Femur (tissue), 1 donor: ENCODE measurements at regions not wholly inside any gene's neighbourhood (a gene's known extent, or its start where the extent isn't known, plus 50 kb on each side); places are given as distances from the start of the nearest gene placed in this dataset.
"Not testable (repeated sequence)": the region's sequence is repeated elsewhere in the genome, so short reads cannot be mapped to it uniquely, and the experiment has no call there.

Experiments used
- DNase-seq: peaks from one replicate; pipeline ENCODE4 v3.0.0-alpha.2; 2017

DNA sequence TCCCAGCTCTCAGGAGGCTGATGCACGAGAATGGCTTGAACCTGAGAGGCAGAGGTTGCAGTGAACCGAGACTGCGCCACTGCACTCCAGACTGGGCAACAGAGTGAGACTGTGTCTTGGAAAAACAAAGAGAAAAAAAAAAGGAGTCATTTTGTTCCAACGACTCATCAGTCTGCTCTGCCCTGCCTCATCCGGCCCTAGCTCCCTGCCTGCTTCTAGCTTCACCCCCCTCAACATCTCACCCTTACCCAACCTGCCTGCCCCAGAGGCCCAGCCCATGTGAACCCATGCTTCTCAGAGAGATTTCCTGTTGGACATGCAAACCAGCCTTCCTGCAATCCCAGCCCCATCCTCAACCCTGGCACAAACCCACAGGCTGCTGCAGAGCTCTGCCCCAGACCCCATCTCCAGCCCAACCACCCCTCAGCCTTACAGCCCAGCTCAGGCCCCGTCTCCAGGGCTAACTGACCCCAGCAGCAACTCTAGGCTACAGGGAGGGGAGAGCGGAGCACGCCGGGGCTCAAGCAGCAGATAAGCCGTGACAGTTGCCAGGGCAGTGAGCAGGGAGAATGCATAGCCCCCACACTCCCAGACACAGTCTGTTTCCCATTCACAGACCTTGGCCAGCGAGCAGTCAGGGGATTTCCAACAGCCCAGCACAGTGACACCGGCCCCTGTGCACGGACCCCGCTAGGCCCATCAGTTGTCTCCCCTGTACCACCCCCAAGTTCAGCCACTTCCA lies 86.0 kb upstream of the KCTD7 start:
- no peak for DNase-seq

DNA sequence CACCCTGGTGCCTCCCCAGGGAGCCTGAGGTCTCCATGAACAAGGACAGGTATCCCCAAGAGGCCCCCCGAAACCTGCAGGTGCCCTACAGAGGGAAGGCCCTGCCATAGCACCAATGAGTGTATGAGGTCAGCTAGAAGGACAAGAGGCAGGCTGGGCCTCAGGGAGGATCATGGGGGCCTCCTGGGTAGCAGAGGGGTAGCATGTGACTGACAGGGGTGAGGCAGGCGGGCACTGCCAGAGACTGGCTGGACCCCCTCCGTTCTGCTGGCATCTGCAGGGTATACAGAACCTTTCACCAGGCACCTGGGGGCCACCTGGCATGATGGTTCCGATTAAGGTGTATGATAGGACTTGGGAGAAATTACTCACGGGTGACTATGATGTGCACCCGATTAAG lies 79.2 kb upstream of the KCTD7 start:
- no peak for DNase-seq

DNA sequence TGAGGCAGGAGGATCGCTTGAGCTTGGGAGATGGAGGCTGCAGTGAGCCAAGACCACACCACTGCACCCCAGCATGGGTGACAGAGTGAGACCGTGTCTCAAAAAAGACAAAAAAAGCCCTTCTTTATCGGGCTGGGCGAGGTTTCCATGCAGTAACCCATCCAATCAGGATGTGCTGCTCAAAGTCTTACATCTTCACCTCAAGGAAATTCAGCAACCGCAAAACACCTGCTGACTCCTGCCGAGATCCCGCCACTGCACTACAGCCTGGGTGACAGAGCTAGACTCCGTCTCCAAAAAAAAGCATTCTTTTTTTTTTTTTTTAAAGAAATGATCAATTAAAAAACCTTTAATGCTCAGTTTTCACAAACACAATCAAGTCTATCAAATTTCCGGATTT lies 75.7 kb upstream of the KCTD7 start:
- DNase-seq: no peak

DNA sequence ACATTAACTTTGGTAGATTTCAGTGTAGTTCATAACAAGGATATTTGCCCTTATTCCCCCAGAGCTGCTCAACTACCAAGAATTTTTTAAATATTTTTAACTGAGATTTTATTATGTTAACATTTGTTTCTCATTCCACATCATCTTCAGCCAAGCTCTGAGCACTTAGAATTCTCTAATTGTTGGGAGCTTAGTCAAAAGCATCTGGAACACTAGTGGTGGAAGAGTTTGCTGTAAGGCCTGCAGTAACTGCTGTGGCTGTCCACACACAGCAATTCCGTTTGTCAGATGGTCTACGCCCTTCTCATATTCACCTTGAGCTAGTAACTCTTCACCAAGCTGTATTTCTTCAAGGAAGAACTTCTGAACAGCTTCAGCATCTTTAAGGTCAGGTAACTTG lies 75.0 kb upstream of the KCTD7 start:
- not testable (repeated sequence) for DNase-seq

DNA sequence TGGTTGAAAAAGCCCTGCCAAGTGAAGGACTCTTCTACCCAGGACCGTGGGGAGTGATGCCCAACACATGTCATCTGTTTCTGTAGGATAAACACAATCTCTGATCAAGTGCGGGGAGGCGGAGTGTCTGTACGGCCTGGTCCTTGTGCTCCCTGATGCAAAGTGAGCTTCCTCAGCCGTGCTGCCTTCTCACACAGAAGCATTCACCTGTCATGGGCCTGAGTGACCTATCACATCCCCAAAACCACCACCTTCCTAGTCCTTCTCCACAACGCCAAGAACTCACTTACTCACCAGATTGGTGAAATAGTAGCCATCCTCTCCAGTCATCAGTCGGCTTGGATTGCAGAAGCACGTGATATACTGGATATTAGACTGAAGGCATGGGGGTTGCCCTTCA lies 74.4 kb upstream of the KCTD7 start:
- DNase-seq: not testable (repeated sequence)

DNA sequence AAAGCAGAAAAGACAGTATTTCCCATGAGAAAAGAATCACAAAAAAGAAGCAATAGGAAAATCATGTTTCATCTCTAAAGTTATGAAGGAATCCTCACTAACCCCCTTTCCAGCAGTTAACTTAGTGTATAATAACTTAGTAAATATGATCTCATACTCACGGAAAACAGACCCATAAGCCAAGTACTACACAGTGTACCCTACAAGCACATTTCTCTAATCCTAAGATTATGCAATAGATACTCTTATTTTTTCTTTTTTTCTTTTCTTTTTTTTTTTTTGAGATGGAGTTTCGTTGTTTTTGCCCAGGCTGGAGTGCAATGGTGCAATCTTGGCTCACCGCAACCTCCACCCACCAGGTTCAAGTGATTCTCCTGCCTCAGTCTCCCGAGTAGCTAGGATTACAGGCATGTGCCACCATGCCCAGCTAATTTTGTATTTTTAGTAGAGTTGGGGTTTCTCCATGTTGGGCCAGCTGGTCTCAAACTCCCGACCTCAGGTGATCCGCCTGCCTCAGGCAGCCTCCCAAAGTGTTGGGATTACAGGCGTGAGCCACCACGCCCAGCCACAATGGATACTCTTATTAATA lies 73.7 kb upstream of the KCTD7 start:
- not testable (repeated sequence) for DNase-seq

DNA sequence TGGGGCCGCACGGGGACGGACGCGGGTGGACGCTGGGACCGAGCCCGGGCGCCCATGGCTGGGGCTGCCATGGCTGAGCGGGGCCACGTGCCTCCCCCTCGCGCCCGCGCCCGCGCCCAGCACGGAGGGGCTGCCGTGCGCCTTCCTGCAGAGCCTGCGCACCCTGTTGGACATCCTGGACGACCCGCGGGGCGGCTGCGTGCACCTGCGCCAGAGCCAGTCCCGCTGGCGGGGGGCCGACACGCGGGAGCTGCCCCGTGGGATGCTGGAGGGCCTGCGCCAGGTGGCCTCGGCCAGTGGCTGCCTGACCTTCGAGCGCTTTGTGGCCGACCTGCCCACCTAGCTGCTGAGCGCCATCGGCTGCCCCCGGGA lies 72.5 kb upstream of the KCTD7 start:
- DNase-seq: no peak

DNA sequence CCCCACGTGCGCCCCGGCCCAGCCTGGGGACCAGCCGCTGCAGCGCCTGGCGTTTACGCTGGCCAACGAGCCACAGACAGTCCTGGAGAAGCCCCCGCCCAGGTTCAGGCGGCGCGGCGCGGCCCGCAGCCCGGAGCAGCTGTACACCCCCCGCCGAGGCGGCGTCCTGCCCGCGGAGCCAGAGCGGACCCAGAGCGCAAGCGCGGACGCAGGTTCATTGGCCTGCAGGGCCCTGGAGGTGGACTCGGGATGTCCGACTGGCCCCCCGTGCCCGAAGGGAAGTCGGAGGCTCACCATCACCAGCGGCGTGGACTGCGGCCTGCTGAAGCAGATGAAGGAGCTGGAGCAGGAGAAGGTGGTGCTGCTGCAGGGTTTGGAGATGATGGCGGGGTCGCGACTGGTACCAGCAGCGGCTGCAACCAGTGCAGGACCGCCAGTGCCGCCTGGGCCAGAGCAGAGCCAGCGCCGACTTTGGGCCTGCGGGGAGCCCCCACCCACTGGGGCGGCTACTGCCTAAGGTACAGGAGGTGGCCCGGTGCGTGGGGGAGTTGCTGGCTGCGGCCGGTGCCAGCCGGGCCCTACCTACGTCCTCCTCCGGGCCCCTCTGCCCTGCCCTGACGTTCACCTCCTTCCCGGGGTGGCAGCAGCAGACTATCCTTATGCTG lies 72.0 kb upstream of the KCTD7 start:
- DNase-seq: no peak

DNA sequence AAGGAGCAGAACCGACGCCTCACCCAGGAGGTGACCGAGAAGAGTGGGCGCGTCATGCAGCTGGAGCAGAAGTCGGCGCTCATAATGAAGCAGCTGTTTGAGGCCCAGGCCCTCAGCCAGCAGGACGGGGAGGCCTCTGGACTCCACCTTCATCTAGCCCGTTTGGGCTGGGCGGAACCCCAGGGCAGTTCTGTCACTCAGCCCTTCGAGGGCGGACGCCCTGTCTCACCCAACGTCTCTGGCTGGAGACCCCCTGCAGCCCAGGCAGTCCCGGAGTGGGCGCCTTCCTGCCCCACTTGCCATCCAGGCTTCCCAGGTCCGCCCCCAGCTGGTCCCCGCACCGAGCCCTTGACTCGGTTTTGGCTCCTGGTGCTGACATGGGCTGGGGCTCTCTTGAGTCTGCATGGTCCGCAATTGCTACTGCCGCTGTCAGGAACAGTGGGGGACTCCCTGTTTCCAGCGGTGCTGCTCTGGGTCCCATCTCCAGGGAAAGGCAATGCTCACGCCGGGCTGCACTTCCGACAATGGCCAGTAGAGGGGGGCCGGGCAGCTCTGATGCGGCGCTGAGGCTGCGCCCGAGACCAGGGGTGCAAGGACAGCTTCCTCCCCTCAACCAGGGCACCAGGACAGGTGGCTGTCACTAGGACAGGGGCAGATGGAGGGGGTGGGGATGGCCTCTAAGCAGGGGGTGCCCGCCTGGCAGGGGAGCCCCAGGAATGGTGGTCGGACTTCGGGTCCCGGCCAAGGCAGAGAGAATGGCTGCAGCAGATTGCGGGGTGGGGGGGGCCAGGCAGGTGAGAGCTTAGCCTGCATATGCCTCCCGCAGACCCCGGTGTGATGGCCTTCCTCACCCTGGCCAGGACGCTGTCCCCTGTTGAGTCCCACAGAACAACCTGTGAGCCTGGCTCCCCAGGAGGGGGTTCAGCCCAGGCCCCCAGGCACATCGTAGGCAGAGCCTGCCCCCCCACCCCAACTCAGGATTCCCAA lies 71.2 kb upstream of the KCTD7 start:
- peak; percentile 77 for DNase-seq

DNA sequence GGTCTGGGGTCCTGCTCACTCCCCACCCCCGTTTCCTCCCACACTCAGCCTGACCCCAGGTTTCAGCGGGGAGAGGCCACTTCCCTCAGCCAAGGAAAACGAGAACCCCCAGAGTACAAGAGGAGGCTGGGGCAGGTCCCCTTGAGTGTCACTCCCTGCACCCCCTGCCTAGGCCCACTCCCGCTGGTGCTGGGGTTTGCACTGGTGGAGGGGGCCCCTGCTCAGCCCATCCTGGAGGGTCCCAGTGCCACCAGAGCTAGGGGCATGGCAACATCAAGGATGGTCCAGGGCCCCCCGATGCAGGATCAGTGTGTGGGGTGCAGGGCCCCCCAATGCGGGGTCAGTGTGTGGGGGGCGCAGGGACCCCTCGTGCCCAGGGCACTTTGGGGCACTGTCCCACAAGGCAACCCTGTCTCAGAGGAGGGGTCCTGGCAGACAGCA lies 70.5 kb upstream of the KCTD7 start:
- DNase-seq: no peak

DNA sequence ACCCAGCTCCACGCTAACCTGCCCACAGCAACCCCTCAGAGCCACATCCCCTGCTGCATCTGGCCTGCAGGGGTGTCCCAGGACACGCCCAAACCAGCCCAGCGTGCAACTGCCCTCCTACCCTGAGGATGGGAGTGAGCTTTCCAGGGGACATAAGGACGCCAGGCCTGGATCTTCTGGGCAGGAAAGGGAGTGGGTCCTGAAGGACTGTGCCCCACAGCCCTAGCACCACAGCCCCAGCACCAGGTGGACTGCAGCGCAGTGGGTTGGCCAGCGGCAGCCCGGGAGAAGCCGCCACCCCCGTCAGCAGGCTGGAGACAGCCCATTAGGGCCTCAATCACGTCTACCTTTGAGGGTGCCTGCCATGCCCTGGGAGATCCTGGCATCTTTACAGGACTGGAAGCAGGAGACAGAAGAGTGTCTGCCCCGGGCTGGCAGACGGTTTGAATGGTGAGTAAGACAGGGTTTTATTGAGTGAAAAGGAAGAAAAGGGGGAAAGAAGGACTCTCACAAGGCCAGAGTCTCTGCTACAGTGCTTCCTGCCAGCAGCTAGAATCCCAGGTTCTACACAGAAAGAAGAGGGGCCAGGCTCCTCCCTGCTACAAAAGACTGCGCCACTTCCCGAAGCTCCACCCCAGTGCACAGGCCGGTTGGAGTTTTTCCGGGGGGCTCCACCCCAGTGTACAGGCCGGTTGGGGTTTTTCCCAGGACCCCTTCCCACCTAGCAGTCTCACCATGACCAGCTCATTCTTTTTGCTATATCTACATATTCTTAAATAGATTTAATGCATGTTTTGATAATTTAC lies 69.8 kb upstream of the KCTD7 start:
- DNase-seq: no peak

DNA sequence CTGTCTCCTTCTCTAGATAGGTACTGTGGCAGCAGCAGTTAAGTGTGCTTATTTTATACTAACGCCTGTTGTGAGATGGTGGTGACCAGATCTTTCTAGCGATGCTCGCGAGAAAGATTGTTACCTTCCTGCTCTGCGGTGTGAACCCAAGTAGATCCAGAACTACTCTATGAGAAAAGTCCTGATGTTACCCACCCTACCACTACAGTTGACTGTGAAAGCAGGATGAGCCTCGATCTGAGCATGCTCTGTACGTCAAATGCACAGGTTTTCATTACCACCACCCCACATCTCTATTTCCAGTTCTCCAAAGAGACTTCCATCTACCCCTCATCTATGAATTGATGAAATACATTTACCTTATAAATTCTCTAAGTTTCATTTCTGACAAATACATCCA lies 64.6 kb upstream of the KCTD7 start:
- DNase-seq: no peak

DNA sequence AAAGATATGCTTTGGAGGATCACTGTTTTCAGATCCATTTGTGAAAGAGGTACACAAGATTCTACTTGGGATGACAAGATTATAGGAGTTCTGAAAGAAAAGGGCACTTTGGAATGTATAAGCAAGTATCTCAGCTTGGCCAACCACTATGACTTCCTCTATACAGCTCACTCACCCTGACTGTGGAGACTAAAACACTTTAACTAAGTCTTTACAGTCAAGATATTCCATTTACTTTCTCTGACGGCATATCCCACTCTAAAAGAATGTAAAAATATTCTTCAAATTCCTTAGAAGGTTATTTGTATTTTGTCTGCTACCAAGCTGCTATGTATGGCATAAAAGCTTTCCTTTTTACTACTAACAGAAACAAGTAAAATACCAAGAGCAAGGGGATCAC lies 58.5 kb upstream of the KCTD7 start:
- not testable (repeated sequence) for DNase-seq

DNA sequence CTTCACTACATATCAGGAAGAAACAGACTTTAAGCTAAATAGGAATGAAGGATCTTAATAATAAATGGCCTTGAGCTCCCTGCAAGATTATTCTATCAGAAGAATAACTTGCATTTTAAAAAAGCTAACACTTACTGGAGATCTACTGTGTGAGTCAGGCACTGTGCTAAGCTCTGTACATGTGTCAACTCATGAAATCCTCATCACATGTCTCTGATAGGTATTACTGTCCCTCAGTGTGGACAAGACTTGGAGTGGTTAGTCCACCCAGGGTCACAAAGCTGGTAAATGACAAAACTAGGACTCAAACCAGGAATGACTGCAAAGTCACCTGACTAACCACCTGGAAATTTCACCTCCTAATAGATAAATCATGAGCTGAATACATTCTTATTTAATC lies 57.1 kb upstream of the KCTD7 start:
- DNase-seq: no peak

DNA sequence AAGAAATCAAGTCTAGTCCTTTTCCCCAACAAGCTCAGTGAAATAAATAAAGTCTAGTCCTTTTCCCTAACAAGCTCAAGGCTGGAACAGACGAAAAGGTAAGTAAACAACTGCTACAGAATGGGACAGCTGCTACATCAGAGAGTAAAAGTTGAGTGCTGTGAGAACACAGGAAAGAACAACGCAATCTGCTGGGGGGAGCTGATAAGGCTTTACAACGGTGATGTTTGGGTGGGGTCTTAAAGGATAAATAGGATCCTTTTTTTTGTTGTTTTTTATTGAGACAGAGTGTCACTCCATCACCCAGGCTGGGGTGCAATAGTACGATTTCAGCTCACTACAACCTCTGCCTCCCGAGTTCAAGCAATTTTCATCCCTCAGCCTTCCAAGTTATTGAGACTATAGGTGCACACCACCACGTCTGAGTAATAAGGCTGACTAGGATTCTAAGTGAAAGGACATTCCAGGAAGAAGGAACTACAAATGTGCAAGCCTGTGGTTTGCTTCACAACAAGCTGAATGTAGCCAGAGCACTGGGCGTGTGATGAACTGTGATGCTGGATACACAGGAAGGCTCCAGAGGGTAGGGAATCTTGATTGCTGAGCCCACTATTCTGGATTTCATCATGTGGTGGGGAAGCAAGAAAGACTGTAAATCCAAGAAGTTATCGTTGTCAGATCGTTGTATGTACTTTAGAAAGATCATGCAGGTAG lies 54.7 kb upstream of the KCTD7 start:
- not testable (repeated sequence) for DNase-seq

DNA sequence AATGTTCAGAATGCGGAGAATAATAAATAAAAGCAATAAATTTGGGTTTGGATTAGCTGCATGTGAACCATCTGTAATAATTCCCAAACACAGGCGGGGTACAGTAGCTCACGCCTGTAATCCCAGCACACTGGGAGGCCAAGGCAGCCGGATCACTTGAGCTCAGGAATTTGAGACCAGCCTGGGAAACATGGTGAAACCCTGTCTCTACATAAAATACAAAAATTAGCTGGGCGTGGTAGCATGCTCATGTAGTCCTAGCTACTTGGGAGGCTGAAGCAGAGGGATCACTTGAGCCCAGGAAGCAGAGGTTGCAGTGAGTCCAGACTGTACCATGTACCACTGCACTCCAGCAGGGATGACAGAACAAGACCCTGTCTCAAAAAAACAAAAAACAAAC lies 53.9 kb upstream of the KCTD7 start:
- DNase-seq: not testable (repeated sequence)

DNA sequence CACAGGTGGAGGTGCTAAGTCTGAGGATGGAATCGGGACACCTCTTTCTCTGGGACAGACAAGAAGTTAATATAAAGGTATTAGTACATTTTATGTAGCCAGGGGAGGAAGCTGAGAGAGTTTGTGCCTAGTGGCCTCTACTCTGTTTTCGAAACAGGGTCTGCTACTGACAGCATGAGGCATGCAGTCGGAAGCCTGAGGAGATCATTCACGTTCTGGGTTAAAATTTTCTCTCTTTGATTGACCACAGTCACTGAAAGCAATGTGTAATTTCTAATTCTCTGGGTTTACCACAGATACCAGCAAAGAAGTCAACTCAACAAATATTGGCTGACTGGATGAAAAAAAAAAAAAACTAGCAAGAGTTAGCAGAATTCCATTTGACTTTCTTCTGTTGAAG lies 53.3 kb upstream of the KCTD7 start:
- no peak for DNase-seq

DNA sequence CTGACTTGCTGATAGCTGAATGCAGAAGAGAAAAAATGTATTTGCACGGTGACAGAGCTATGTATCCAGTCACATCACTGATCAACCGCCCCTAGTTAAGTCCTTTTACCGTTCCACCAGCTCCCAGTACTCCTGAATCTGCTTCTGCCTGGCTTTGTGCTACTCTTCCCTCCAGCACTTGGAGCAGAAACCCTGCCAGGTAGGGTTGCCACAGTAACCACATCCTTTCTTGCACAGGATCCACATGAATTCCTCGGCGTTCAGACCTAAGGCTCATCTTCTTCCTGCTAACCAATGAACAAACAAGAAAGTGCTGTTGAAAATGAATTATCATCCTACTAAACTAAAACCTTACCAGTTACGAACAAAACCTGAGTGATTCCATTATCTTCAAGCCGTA lies 52.0 kb upstream of the KCTD7 start:
- DNase-seq: no peak
